DND-41 (cell line): ENCODE measurements at regions not wholly inside any gene's neighbourhood (a gene's known extent, or its start where the extent isn't known, plus 50 kb on each side); places are given as distances from the start of the nearest gene placed in this dataset.

Source experiments
- EZH2 ChIP-seq: IDR thresholded peaks from 3 replicates; pipeline ENCODE4 v1.6.1; 2012; ENCODE audit warnings: borderline replicate concordance, low read depth, mild to moderate bottlenecking, moderate library complexity, low read length, inconsistent platforms; ENCODE audit not compliant: severe bottlenecking
- TF ChIP-seq, protein P1 (sequence below): IDR thresholded peaks from 2 replicates; pipeline ENCODE4 v1.5.1; 2012; ENCODE audit warnings: borderline replicate concordance, low read length, moderate library complexity, mild to moderate bottlenecking; ENCODE audit not compliant: poor library complexity, severe bottlenecking; ENCODE audit errors: extremely low read depth

- TF ChIP-seq, protein P1, sequence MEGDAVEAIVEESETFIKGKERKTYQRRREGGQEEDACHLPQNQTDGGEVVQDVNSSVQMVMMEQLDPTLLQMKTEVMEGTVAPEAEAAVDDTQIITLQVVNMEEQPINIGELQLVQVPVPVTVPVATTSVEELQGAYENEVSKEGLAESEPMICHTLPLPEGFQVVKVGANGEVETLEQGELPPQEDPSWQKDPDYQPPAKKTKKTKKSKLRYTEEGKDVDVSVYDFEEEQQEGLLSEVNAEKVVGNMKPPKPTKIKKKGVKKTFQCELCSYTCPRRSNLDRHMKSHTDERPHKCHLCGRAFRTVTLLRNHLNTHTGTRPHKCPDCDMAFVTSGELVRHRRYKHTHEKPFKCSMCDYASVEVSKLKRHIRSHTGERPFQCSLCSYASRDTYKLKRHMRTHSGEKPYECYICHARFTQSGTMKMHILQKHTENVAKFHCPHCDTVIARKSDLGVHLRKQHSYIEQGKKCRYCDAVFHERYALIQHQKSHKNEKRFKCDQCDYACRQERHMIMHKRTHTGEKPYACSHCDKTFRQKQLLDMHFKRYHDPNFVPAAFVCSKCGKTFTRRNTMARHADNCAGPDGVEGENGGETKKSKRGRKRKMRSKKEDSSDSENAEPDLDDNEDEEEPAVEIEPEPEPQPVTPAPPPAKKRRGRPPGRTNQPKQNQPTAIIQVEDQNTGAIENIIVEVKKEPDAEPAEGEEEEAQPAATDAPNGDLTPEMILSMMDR, result no peak
- no peak for TF ChIP-seq EZH2
Observed at GRCh38 chr16:51655249-51655648, 504.2 kb upstream of the SALL1 start.
